ENCODE measurements at regions not wholly inside any gene's neighbourhood (a gene's known extent, or its start where the extent isn't known, plus 50 kb on each side); places are given as distances from the start of the nearest gene placed in this dataset.

DNA sequence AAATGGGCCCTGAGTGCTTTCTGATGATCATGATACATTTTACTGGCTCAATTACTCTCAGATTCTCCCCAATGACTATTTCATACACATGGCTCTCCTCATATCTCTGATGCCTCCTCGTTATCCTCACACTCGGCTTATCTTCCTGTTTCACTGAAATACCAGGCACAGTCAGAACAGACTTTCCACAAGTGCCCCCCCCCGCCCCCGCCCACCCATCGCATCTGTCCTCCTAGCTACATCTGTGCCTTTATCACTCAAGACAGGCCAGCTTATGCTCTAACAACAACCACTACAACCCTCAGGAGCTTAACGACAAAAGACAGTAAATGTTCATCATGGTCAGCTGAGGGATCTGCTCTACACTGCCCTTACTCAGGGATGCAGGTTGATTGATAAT is 610.6 kb upstream of the DIPK2B start:
- 91 to 96% methylated on average over 6 of the region's 6 CpGs for WGBS, 2 donors
- Histone ChIP-seq H3K4me1 (peaks cover 0 to 5% of the 10 kb centered on the region in 2 donors), H3K4me3 (replicated peaks in 1 of 3) (no peak overlapping the region), H3K27me3 (no peaks in the 10 kb centered on the region), H3K27ac (no peak overlapping the region), H3K9me3 (no peaks in the 10 kb centered on the region), H3K36me3 (no peaks in the 10 kb centered on the region)
- DNase-seq = no peak
- intact Hi-C loops (cut with DNase I) = no loop called here
- no peak for TF ChIP-seq POLR2A (IDR thresholded peaks at IDR 0.05)
- TF ChIP-seq, protein P1, sequence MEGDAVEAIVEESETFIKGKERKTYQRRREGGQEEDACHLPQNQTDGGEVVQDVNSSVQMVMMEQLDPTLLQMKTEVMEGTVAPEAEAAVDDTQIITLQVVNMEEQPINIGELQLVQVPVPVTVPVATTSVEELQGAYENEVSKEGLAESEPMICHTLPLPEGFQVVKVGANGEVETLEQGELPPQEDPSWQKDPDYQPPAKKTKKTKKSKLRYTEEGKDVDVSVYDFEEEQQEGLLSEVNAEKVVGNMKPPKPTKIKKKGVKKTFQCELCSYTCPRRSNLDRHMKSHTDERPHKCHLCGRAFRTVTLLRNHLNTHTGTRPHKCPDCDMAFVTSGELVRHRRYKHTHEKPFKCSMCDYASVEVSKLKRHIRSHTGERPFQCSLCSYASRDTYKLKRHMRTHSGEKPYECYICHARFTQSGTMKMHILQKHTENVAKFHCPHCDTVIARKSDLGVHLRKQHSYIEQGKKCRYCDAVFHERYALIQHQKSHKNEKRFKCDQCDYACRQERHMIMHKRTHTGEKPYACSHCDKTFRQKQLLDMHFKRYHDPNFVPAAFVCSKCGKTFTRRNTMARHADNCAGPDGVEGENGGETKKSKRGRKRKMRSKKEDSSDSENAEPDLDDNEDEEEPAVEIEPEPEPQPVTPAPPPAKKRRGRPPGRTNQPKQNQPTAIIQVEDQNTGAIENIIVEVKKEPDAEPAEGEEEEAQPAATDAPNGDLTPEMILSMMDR (IDR thresholded peaks at IDR 0.05) = no peak

GRCh38 chrX:45807572-45808425 is 607.1 kb upstream of the DIPK2B start:
- Histone ChIP-seq H3K36me3 (no peaks in the 10 kb centered on the region), H3K9me3 (no peaks in the 10 kb centered on the region), H3K27ac (peak overlapping the region; percentile 39 to 65 (median 61)), H3K4me3 (replicated peaks in 1 of 3) (no peak overlapping the region), H3K4me1 (peaks cover 0 to 5% of the 10 kb centered on the region in 2 donors), H3K27me3 (no peaks in the 10 kb centered on the region)
- DNase-seq = no peak
- TF ChIP-seq, protein P1 (IDR thresholded peaks at IDR 0.05) = no peak
- no peak for TF ChIP-seq POLR2A (IDR thresholded peaks at IDR 0.05)
- intact Hi-C loops (cut with DNase I) = no loop called here
- WGBS, 2 donors = 27% methylated on average over 12 of the region's 12 CpGs

- Histone ChIP-seq H3K27me3 (no peaks in the 10 kb centered on the region), H3K4me3 (replicated peaks in 1 of 3) (no peak overlapping the region), H3K9me3 (no peaks in the 10 kb centered on the region), H3K4me1 (peaks cover 0 to 5% of the 10 kb centered on the region in 2 donors), H3K27ac (no peak overlapping the region), H3K36me3 (no peaks in the 10 kb centered on the region)
- TF ChIP-seq POLR2A (IDR thresholded peaks at IDR 0.05) = no peak
- TF ChIP-seq, protein P1 (IDR thresholded peaks at IDR 0.05) = no peak
- no peak for DNase-seq
- 56 to 76% methylated on average over 8 to 10 of the region's 10 CpGs for WGBS, 2 donors
- intact Hi-C loops (cut with DNase I) = no loop called here
Measured at GRCh38 chrX:45806410-45807121, 605.9 kb upstream of the DIPK2B start.

GRCh38 chrX:45804276-45804675 is 603.6 kb upstream of the DIPK2B start:
- H3K4me3 ChIP-seq (replicated peaks in 1 of 3) = no peak overlapping the region
- WGBS, 2 donors = 83 to 93% methylated on average over 3 of the region's 3 CpGs
- H3K27me3 ChIP-seq = no peaks in the 10 kb centered on the region
- TF ChIP-seq POLR2A (IDR thresholded peaks at IDR 0.05) = no peak
- TF ChIP-seq, protein P1 (IDR thresholded peaks at IDR 0.05) = no peak
- no peaks in the 10 kb centered on the region for H3K36me3 ChIP-seq
- H3K27ac ChIP-seq = no peak overlapping the region
- H3K4me1 ChIP-seq = peaks cover 0 to 5% of the 10 kb centered on the region in 2 donors
- intact Hi-C loops (cut with DNase I) = no loop called here
- no peaks in the 10 kb centered on the region for H3K9me3 ChIP-seq
- DNase-seq = no peak

Data from thyroid gland (tissue), 4 donors.